PC-9 (cell line): ENCODE measurements at regions not wholly inside any gene's neighbourhood (a gene's known extent, or its start where the extent isn't known, plus 50 kb on each side); places are given as distances from the start of the nearest gene placed in this dataset.

Source experiments
- EZH2 ChIP-seq: fragments of 200-600 bp; sonication (generic); IDR thresholded peaks from 2 replicates; pipeline ENCODE4 v1.8.0; 2017; ENCODE audit warnings: antibody characterized with exemption, low read depth
- TF ChIP-seq, protein P1 (sequence below): fragments of 200-600 bp; sonication (generic); conservative IDR thresholded peaks from 2 replicates; pipeline ENCODE4 v1.6.1; 2017; ENCODE audit warnings: mixed run types, antibody characterized with exemption, mild to moderate bottlenecking, moderate library complexity

DNA sequence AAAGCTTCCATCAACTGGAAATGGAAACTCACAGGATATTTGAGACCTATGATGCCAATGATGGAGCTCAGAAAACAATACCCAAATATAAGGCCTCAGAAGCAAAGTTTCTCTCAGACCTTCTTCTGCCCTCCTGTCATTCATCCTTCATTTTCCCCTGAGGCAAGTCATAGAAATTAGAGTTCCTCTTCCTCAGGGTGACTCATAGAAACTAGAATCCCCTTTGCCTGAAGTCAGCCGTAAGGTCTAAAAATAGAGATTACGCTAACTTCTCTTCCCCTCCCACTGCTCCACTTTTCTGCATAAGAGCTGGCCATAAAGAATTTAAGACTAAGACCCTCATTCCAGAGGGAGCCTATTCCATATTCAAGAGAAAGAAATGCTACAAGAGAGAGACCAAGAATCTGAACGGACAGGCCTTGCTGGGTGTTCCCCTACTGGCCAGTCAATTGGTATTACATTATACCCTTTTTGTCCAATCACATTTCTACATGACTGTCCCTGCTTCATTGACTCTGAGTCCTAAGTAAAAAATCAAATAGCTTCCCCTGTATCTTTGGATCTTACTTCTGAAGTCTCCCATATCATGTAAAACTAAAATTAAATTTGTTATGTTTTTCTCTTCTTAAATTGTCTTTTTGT, 994.9 kb downstream of the ADGRL2 start:
- TF ChIP-seq, protein P1, sequence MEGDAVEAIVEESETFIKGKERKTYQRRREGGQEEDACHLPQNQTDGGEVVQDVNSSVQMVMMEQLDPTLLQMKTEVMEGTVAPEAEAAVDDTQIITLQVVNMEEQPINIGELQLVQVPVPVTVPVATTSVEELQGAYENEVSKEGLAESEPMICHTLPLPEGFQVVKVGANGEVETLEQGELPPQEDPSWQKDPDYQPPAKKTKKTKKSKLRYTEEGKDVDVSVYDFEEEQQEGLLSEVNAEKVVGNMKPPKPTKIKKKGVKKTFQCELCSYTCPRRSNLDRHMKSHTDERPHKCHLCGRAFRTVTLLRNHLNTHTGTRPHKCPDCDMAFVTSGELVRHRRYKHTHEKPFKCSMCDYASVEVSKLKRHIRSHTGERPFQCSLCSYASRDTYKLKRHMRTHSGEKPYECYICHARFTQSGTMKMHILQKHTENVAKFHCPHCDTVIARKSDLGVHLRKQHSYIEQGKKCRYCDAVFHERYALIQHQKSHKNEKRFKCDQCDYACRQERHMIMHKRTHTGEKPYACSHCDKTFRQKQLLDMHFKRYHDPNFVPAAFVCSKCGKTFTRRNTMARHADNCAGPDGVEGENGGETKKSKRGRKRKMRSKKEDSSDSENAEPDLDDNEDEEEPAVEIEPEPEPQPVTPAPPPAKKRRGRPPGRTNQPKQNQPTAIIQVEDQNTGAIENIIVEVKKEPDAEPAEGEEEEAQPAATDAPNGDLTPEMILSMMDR = no peak
- no peak for TF ChIP-seq EZH2
